ENCODE measurements at regions not wholly inside any gene's neighbourhood (a gene's known extent, or its start where the extent isn't known, plus 50 kb on each side); places are given as distances from the start of the nearest gene placed in this dataset.

DNA sequence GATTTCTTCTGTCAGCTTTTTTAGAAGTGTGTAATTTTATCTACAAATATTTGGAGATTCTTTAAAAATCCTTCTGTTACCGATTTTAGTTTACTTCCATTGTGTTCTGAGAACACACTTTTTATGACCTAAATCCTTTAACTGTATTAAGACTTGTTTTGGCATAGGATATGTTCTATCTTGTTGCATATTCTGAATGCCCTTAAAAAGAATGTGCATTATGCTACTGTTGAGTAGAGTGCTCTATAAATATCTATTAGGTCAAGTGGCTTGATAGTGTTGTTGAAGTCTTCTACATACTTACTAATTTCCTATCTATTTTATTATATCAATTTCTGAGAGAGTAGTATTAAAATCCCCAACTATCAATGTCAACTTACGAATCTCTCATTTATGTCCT lies 502.2 kb downstream of the MAFB start:
- H3K4me3 ChIP-seq (ENCODE audit: extremely low read depth in 1 of 4, insufficient read depth in 2 of 4, low read depth in 3 of 4, low read length in 4 of 4) = no peak overlapping the region
- no peak overlapping the region for H3K4me2 ChIP-seq (ENCODE audit: insufficient read depth in 1 of 2, low read depth in 2 of 2, low read length in 2 of 2)
- no peaks in the 10 kb centered on the region for H4K20me1 ChIP-seq (replicated peaks in 1 of 2; ENCODE audit: control insufficient read depth in 1 of 2, insufficient read depth in 2 of 2, low read length in 2 of 2)
- no peaks in the 10 kb centered on the region for H3K36me3 ChIP-seq (ENCODE audit: control insufficient read depth in 2 of 4, insufficient read depth in 4 of 4, low read length in 3 of 4)
- 79% methylated on average over 2 of the region's 2 CpGs; no CpG with 5 or more reads in 1 of the 2 experiments for WGBS, 2 experiments (ENCODE audit: extremely low coverage in 1 of 2, insufficient coverage in 1 of 2, insufficient read length in 1 of 2, insufficient replicate concordance in 2 of 2, low coverage in 1 of 2, low lambda C conversion rate in 2 of 2, missing lambda C conversion rate in 1 of 2)
- H3K14ac ChIP-seq (ENCODE audit: insufficient read length) = no peak overlapping the region
- H2BK20ac ChIP-seq (ENCODE audit: low read length) = no peak overlapping the region
- H2AK5ac ChIP-seq (ENCODE audit: low read depth, low read length) = no peak overlapping the region
- H3K23ac ChIP-seq (ENCODE audit: insufficient read length) = no peak overlapping the region
- H3K4ac ChIP-seq (replicated peaks; ENCODE audit: insufficient read length, low read depth, low read length) = no peak overlapping the region
- no peak overlapping the region for H2BK120ac ChIP-seq (replicated peaks; ENCODE audit: low read depth, low read length)
- no peak overlapping the region for H4K91ac ChIP-seq (replicated peaks; ENCODE audit: insufficient read length, low read length)
- H3K9ac ChIP-seq (replicated peaks in 1 of 4; ENCODE audit: extremely low read depth in 1 of 4, low read depth in 3 of 4, low read length in 3 of 4) = no peak overlapping the region
- ChIA-PET CTCF (ENCODE audit: partially characterized antibody) (no interaction called here), POLR2A (ENCODE audit: partially characterized antibody) (no interaction called here)
- H2BK5ac ChIP-seq (ENCODE audit: low read depth, low read length) = no peak overlapping the region
- H4K5ac ChIP-seq (ENCODE audit: insufficient read length, low read depth, low read length) = no peak overlapping the region
- no peak overlapping the region for H2BK15ac ChIP-seq (ENCODE audit: low read length)
- H2BK12ac ChIP-seq (ENCODE audit: low read depth, low read length) = no peak overlapping the region
- no peaks in the 10 kb centered on the region for H3K79me2 ChIP-seq (ENCODE audit: control insufficient read depth in 1 of 2, insufficient read depth in 2 of 2, low read length in 2 of 2)
- H3K23me2 ChIP-seq (ENCODE audit: low read depth, low read length) = no peaks in the 10 kb centered on the region
- no peaks in the 10 kb centered on the region for H3K9me3 ChIP-seq (ENCODE audit: insufficient read depth in 2 of 2, low read depth in 1 of 2, low read length in 1 of 2)
- H3K79me1 ChIP-seq (ENCODE audit: low read depth, low read length) = no peaks in the 10 kb centered on the region
- H3K27ac ChIP-seq (ENCODE audit: low read depth, low read length) = no peak overlapping the region
- no peak overlapping the region for H2AFZ ChIP-seq (ENCODE audit: low read length)
- H3K4me1 ChIP-seq (replicated peaks in 1 of 4; ENCODE audit: control insufficient read depth in 3 of 4, insufficient read depth in 4 of 4, low read length in 3 of 4) = no peaks in the 10 kb centered on the region
- no peaks in the 10 kb centered on the region for H3K27me3 ChIP-seq (replicated peaks in 1 of 4; ENCODE audit: control insufficient read depth in 3 of 4, extremely low read depth in 1 of 4, insufficient read depth in 3 of 4, low read length in 3 of 4)
- H4K8ac ChIP-seq (ENCODE audit: extremely low read depth, insufficient read depth, low read length) = no peak overlapping the region
- no peak overlapping the region for H3K56ac ChIP-seq (replicated peaks; ENCODE audit: insufficient read length, low read depth, low read length)
- H3K18ac ChIP-seq (ENCODE audit: extremely low read depth, low read length) = no peak overlapping the region
- FAIRE-seq (no peak), DNase-seq (ENCODE audit: low read depth in 1 of 2, low spot score in 2 of 2) (no peak)
- no peak for TF ChIP-seq TEAD4 (IDR thresholded peaks at IDR 0.05; ENCODE audit: low read depth, low read length)
- TF ChIP-seq JUND (IDR thresholded peaks at IDR 0.05; ENCODE audit: low read length) = no peak
- TF ChIP-seq SP4 (IDR thresholded peaks at IDR 0.05; ENCODE audit: low read length) = no peak
- TF ChIP-seq RBBP5 (IDR thresholded peaks at IDR 0.05; ENCODE audit: borderline replicate concordance, low read depth, low read length) = no peak
- TF ChIP-seq, protein P1, sequence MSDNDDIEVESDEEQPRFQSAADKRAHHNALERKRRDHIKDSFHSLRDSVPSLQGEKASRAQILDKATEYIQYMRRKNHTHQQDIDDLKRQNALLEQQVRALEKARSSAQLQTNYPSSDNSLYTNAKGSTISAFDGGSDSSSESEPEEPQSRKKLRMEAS (IDR thresholded peaks at IDR 0.05) = no peak
- no peak for TF ChIP-seq CBX5 (IDR thresholded peaks at IDR 0.05; ENCODE audit: low read depth, low read length)
- no peak for TF ChIP-seq KDM5A (IDR thresholded peaks at IDR 0.05; ENCODE audit: low read length)
- no peak for TF ChIP-seq SIN3A (conservative IDR thresholded peaks at IDR 0.05 in 1 of 2, IDR thresholded peaks at IDR 0.05 in 1 of 2; ENCODE audit: low read depth in 1 of 2, low read length in 2 of 2)
- no peak for TF ChIP-seq HDAC2 (IDR thresholded peaks at IDR 0.05; ENCODE audit: borderline replicate concordance in 1 of 2, low read depth in 2 of 2, low read length in 2 of 2)
- TF ChIP-seq RNF2 (IDR thresholded peaks at IDR 0.05; ENCODE audit: borderline replicate concordance, low read depth, low read length, missing control alignments, poor library complexity, severe bottlenecking) = no peak
- no peak for TF ChIP-seq MAFK (IDR thresholded peaks at IDR 0.05; ENCODE audit: low read depth, low read length)
- no peak for TF ChIP-seq SIRT6 (IDR thresholded peaks at IDR 0.05; ENCODE audit: low read length)
- TF ChIP-seq TAF1 (IDR thresholded peaks at IDR 0.05; ENCODE audit: low read depth, low read length) = no peak
- no peak for TF ChIP-seq SP2 (IDR thresholded peaks at IDR 0.05; ENCODE audit: low read length)
- no peak for TF ChIP-seq POU5F1 (IDR thresholded peaks at IDR 0.05; ENCODE audit: low read depth, low read length)
- no peak for TF ChIP-seq CBX8 (IDR thresholded peaks at IDR 0.05; ENCODE audit: borderline replicate concordance, low read depth, low read length)
